ENCODE measurements at regions not wholly inside any gene's neighbourhood (a gene's known extent, or its start where the extent isn't known, plus 50 kb on each side); places are given as distances from the start of the nearest gene placed in this dataset.
"Not testable (repeated sequence)": the region's sequence is repeated elsewhere in the genome, so short reads cannot be mapped to it uniquely, and the experiment has no call there.

GRCh38 chr22:34761111-34761510, 304.8 kb upstream of the ISX start:
- no peak for DNase-seq

- DNase-seq: no peak
These were observed 302.5 kb upstream of the ISX start for GRCh38 chr22:34763496-34763895.

- DNase-seq: no peak
These were observed 300.8 kb upstream of the ISX start for GRCh38 chr22:34765115-34765514.

DNA sequence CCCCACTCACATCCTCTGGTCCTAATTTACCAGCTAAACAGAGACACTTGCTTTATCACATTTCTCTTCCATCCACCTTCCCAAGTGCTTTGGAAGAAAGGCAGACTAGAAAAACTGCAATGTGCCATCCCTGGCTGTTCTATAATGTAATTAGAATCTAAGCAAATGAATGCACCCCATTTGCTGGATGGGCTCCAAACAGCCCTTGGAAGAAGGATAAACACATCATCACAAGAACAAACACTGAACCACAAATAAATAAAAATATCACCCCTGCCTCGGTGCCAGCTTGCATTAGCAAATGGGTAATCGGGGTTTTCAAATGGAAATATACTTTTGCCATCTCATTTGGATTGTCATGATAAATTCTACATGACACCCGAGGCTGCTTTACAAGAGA, 296.6 kb upstream of the ISX start:
- no peak for DNase-seq

GRCh38 chr22:34776817-34777216, 289.1 kb upstream of the ISX start:
- DNase-seq: no peak

GRCh38 chr22:34781681-34782080, 284.3 kb upstream of the ISX start:
- no peak for DNase-seq

DNA sequence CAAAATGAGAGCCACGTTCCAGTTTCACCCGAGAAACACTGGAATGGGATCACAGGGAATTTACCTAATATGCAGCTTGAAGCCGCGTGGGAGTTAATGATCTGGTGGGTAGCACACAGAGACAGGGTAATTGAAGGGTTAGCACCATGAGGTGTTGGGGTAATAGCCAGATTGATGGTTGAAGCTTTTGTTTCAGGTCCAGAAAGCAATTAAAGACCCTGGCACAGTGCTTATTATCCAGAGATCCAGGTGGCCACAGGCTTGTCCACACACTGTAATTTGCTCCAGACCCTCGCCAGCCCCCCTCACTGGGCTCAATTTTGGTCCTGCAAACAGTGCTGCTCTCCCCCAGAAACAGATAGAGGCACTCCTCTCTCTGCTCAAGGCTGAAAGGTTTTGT, 282.5 kb upstream of the ISX start:
- DNase-seq: no peak

DNA sequence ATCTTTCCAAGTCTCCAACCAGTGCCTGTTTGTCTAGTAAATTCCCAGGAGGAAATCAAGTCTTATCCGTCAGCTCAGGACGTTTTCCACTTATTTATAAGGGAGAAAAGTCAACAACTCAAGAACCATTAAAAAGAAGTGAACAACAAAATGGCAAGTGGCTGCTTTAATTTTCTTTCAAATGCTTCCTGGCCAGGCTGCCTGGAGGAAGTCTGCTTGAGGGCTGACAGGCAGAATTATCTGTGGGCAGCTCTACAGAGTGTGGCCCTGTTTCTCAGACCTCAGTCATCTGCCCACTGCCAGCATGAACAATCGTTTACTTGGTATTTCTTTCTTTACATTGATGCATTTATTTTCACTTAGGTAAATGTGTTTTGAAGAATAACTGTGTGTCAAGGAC, 281.9 kb upstream of the ISX start:
- DNase-seq: no peak

DNA sequence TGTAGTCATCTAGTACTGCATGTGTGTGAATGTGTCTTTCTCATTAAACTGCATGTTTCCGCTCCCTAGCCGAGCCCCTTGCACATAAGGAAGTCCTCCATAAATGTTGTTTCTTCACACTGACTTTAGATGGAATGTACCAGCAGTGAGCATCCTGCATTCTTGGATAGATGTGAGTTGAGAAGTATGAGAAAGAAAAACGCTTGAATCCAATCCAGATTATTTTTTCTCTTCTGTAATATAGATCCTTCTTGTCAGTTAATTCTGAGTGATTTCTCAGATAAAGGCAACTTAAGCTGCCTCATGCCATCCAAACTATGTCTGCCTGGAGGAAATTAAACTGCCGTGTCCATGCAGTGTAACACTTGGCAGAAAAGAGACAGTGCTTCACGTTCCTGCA, 268.1 kb upstream of the ISX start:
- DNase-seq: no peak

GRCh38 chr22:34798605-34799004, 267.4 kb upstream of the ISX start:
- DNase-seq: no peak

GRCh38 chr22:34800260-34800980, 265.5 kb upstream of the ISX start:
- no peak for DNase-seq

- DNase-seq: no peak
These were observed 264.7 kb upstream of the ISX start for GRCh38 chr22:34801221-34801620.

GRCh38 chr22:34804091-34804490, 261.9 kb upstream of the ISX start:
- no peak for DNase-seq

- no peak for DNase-seq
These were observed 261.4 kb upstream of the ISX start for GRCh38 chr22:34804604-34805003.

DNA sequence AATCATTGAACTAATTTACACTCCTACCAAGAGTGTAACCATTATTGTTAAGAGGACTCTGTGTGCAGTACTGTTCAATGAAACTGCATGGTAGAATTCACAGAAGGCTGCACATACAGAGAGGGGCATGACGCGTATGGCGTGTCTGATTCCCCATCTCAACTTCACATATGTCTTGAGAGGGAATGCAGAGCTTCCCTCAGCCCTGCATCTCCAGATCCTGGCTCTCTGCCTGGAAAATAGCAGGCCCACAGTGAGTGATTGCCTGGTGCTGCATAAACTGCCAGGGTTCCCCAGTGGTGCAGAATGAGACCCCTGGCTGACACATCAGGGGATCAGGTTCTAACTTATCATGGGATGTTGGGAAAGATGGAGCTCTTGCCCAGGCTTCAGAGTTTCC, 260.2 kb upstream of the ISX start:
- DNase-seq: no peak

DNA sequence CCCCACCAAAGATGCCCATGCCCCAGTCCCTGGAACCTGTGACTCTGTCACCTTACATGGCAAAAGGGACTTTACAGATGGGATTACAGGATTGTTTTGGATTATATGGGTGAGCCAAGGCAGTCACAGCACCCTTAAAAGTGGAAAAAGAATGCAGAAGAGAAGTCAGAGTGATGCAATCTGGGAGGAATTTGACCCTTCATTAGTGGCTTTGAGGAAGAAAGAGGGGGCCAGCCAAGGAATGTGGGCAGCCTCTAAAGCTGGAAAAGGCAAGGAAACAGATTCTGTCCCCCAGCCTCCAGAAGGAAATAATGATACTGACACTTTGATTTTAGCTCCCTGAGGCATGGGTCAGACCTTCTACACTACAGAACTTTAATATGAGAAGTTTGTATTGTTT, 257.3 kb upstream of the ISX start:
- no peak for DNase-seq

GRCh38 chr22:34812631-34813030, 253.3 kb upstream of the ISX start:
- DNase-seq: no peak

GRCh38 chr22:34814260-34815025, 251.5 kb upstream of the ISX start:
- DNase-seq: no peak

GRCh38 chr22:34829485-34829884, 236.5 kb upstream of the ISX start:
- DNase-seq: no peak

DNA sequence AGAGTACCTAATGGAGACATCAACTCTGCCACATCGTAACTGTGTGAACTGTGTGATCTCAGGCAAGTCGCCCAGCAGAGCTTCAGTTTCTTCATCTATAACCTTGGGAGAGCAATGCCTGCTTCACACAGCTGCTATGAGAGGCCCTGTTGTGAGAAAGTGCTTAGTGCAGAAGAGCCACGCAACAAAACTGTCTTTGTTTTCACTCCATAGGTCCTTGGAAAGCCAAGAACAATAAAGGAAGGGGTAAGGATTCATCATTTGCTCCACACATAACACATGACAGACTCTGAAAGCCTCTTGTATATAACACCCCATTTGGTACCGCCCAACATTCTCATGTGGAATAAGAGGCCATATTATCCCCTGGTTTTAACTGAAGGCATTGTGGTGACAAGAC, 231.9 kb upstream of the ISX start:
- DNase-seq: no peak

GRCh38 chr22:34834541-34834940, 231.4 kb upstream of the ISX start:
- DNase-seq: not testable (repeated sequence)

- no peak for DNase-seq
These were observed 224.6 kb upstream of the ISX start for GRCh38 chr22:34841331-34841771.

DNA sequence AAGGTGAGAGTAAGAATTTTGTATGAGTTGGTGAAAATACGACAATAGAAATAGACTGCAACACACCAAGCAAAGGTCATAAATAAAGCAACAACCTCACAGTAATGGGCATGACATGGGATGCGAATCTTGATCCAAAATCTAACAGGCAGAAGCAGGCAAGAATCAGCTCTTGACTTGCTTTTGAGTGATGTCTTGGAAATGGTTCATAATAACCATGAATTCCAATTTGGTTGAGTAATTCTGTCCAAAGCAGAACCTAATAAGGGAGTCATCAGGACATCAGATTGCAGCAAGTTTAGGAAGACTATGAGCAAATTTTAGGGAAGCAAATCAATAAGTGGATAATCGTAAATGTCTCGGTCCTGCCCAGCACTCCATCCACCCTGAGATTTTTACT, 224.0 kb upstream of the ISX start:
- DNase-seq: no peak

DNA sequence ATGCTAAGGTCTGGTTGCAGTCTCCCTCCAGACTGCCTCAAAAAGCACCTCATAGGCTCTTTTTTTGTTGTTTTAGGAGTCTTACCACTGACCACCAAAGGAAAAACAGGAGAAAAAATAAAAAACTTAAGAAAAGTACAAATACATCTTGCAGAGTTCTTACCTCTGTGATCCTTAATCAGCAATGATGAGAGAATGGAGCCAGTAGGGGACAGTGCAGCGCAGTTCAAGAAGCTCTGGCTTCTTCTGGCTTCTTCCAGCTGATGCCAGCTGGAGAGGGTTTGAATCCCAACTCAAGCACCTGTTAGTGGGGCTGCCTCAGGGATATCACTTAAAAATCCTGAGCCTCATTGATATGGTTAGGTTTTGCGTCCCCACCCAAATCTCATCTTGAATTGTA, 223.3 kb upstream of the ISX start:
- no peak for DNase-seq

GRCh38 chr22:34843743-34844142, 222.2 kb upstream of the ISX start:
- not testable (repeated sequence) for DNase-seq
